Anterior cingulate cortex (tissue), 58 donors: ENCODE measurements at regions not wholly inside any gene's neighbourhood (a gene's known extent, or its start where the extent isn't known, plus 50 kb on each side); places are given as distances from the start of the nearest gene placed in this dataset.
A peak's percentile ranks its signal among the peaks of the same experiment; 100 is the strongest.
"Not testable (repeated sequence)": the region's sequence is repeated elsewhere in the genome, so short reads cannot be mapped to it uniquely, and the experiment has no call there.

Experiments
- DNase-seq, 58 donors: peaks; one replicate each; lab custom pipeline; 2025; lab: John Stamatoyannopoulos, UW

DNA sequence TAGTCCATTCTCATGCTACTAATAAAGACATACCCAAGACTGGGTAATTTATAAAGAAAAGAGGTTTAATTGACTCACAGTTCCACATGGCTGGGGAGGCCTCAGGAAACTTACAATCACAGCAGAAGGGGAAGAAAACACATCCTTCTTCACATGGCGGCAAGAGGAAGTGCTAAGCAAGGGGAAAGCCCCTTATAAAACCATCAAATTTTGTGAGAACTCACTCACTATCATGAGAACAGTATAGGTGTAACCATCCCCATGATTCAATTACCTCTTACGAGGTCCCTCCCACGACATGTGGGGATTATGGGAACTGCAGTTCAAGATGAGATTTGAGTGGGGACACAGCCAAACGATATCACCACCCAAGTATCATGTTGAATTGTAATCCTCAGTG is 52.7 kb upstream of the FOXO6 start:
- not testable (repeated sequence) for DNase-seq

GRCh38 chr1:41305576-41306363 is 55.5 kb upstream of the FOXO6 start:
- DNase-seq = no peak

- DNase-seq = peak in 4 of 58 donors; percentile 8 to 42 (median 16)
These were observed 54.4 kb upstream of the SCMH1 start for GRCh38 chr1:41296506-41296905.

GRCh38 chr1:41294216-41294615 is 52.1 kb upstream of the SCMH1 start:
- no peak for DNase-seq

DNA sequence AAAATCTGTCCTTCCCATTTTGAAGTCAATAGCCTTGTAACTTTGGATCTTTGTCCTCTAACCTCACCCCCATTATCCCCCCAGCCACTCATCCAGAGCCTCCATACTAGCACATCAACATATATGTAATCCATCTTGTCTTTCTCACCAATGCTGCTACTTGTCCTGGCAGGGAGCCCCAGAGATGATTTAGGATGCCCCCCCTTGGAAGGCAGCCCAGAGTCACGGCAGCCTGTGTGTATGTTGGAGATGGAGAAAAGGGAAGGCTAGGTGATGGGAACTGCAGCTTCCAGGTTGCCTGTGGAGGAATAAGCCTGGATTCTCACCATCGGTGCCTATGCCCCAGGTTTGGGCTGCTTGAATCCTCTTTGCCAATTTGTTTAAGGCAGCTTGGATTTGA is 51.7 kb upstream of the SCMH1 start:
- no peak for DNase-seq
